GM18519 (cell line): ENCODE measurements at regions not wholly inside any gene's neighbourhood (a gene's known extent, or its start where the extent isn't known, plus 50 kb on each side); places are given as distances from the start of the nearest gene placed in this dataset.

Source experiments
- ATAC-seq: cut with Tn5 transposase; IDR thresholded peaks from one replicate; pipeline ENCODE4 v1.9.1; 2021; ENCODE audit warnings: mild to moderate bottlenecking, moderate library complexity; ENCODE audit not compliant: unreplicated experiment, low FRiP score

DNA sequence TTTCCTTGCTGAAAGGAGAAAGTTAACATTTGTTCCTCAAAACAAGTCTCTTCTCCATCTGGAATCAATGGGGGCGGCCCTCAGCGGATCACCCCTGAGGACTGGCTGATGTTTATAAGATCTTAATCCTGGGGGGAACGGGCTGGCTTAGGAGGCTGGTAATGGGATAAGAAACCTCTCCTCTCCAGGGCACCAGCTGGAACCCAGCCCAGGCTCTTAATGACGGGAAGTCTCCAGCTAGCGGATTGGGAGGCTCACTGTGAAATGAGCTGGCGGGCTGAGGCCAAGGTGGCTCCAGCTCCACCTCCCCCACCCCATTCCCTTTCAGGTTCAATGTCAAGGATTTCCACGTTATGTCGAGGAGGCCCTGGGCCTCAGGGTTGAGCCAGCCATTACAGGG, 1133.0 kb downstream of the VRK1 start:
- no peak for ATAC-seq

GRCh38 chr14:97931273-97931672, 1134.1 kb downstream of the VRK1 start:
- ATAC-seq: no peak

DNA sequence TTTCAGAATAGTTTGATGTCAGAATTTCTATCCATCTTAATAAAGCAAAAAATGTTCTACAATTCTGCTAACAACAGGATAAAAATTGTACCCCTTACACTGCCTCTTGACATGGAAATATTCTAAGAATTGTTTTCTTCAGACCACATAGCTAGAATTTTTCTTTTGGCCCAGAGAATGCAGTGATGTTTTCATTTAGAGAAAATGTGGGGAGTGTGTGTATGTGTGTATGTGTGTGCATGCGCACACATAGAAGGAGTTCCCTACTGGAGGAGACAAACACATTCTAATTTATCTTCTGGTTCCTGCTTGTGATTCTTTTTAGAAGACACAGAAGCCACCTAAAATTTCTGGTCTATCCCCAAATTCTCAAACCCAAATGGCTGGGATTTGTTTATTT, 1145.7 kb downstream of the VRK1 start:
- ATAC-seq: no peak

DNA sequence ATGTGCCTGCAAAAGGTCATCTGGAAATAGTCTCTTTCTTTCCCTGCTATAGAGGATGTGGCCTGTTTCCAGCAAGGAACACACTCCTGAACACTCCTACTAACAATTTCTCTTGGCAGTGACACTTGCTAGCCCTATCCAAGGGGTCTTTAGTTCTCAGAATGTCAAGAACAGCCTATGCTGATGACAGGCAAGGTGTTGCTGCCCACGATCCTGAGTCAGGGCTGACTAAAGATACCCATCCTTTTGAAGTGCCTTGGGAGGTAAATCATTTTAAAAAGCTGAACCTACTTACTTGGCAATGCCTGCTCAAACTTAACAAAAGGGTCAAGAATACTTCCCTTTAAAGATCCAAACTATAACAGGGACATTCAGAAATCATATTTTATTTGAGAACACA, 1146.4 kb downstream of the VRK1 start:
- ATAC-seq: no peak

DNA sequence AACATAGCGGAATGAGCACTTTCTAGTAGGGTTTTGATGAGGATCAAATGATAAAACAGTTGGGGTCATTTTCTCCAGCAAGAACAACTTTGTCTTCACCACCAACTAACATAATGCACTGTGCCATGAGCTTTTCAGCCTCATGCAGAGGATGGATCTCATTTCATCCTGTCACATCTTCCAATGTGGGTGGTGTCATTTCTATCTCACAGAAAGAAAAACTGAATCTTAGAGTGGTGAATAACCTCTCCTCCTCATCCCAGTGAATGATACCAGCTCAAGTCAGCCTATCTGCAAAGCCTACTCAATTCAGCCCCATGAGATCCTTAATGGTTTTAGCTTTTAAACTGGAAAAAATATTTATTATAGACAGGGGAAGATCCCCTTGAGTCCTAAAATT, 1147.2 kb downstream of the VRK1 start:
- ATAC-seq: no peak

- no peak for ATAC-seq
Observed at GRCh38 chr14:97945631-97946030, 1148.4 kb downstream of the VRK1 start.

- no peak for ATAC-seq
Observed at GRCh38 chr14:97946240-97946639, 1149.1 kb downstream of the VRK1 start.

- ATAC-seq: no peak
Observed at GRCh38 chr14:97946641-97947040, 1149.5 kb downstream of the VRK1 start.

DNA sequence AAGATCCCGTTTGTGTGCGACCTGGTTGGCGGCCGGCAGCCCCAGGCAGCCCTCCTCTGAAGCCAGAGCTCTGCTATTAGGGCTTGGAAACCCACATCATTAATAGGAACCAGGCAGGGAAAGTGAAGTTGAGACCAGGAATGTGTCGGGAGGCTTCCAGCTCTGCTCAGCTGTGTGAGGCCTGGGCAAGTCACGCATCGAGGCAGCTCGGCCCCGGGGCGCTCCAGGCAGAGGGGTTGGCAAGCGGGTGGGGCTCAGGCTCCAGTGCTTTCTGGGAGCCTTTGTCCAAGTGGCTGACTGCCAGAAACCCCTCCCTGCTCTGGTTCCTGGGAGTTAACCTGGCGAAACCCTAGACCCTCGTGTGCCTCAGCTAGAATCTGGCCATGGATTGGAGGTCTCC, 1151.7 kb downstream of the VRK1 start:
- ATAC-seq: no peak

GRCh38 chr14:97956581-97957340, 1159.6 kb downstream of the VRK1 start:
- ATAC-seq: no peak

DNA sequence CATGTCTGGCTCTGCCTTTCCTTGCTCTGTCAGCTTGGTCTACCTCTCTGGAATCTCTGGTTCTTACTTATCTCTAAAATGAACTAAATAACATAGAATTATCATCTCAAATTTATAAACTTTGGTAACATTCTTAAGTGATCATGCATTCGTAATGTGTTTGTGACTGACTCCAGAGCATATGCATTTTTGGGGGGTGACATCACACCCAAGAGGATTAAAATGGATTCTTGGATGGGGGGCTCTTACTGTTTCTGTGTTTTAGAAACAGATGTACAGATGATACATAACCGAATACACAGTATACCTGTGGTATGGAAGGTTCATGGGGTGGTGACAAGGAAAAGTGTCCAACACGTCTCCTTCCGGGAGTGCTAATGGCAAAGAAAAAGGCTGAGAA, 1162.1 kb downstream of the VRK1 start:
- no peak for ATAC-seq

- no peak for ATAC-seq
Observed at GRCh38 chr14:97960436-97960835, 1163.3 kb downstream of the VRK1 start.

DNA sequence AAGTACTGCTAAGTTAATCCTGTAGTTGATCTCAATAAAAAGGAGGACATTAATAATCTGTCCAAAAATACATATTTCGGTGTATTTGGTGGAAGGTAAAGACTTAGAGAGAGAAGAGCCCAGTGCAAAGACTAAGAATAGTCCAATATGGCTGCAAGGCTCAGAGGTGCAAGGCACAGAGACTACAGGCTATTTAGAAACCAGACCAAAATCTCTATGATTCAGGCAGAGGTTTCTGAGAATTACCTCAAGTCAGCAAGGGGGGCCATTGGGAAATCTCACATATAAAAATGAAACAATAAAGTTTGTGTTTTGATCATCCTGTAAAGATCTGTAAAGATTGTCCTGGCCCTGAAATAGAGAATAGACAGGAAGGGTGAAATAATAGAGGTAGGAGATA, 1173.0 kb downstream of the VRK1 start:
- no peak for ATAC-seq

DNA sequence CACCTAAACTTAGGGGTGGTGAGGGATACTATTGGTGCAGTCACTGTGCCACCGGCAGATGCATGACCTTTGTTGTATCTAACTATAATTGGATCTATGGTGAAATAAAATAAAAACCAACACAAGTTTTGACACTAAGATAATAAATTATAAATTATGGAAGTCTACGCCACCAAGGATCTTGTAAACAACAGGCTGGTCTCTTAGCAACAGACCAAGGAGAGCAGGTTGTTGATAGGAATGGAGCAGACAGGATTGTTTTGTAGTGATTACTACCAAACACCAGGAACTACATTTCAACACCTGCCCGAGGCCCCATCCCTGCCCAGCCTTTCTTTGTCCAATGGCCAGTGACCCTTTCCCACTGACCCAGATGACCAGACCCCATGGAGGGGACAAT, 1178.0 kb downstream of the VRK1 start:
- no peak for ATAC-seq

DNA sequence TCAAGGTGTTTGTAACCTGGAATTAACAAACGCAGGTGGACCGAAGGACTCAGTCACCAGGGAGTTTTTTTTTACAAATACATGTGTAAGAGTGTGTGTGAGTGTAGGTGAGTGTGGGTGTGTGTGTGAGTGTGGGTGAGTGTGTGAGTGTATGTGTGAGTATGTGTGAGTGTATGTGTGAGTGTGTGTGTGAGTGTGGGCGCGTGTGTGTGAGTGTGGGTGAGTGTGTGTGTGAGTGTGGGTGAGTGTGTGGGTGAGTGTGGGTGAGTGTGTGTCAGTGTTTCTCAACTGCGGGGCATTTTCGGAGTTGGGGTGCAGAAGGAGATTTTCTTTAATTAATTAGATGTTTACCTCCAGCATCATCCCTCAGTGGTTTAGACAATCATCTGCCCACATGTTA, 1178.8 kb downstream of the VRK1 start:
- no peak for ATAC-seq

- no peak for ATAC-seq
Observed at GRCh38 chr14:97976861-97977260, 1179.7 kb downstream of the VRK1 start.

- no peak for ATAC-seq
Observed at GRCh38 chr14:97977651-97978261, 1180.6 kb downstream of the VRK1 start.

- ATAC-seq: no peak
Observed at GRCh38 chr14:97978341-97978740, 1181.2 kb downstream of the VRK1 start.

DNA sequence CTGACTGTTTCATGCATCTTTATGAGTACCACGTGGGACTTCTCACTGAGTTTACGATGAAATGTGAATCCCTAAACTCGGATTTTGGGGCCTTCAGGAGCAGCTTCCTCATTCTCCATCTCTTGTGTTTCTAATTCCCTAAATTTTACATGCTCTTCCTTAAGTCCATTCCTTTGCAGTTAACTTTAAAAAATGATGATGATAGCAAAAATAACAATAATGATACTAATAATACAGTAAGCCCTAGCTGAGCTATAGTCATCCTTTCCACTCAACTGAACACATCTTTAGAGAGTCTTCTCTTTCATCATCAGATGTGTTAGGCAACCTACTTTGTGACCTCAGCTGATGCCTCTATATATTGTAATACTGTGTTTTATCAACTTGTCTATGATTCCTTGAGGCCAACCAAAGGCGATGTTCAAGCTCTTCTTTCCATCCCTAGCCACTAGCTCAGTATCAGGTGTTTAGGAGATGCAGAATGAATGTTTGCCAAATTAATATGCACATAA, 1196.4 kb downstream of the VRK1 start:
- ATAC-seq: no peak

- no peak for ATAC-seq
Observed at GRCh38 chr14:97994020-97994531, 1196.9 kb downstream of the VRK1 start.

DNA sequence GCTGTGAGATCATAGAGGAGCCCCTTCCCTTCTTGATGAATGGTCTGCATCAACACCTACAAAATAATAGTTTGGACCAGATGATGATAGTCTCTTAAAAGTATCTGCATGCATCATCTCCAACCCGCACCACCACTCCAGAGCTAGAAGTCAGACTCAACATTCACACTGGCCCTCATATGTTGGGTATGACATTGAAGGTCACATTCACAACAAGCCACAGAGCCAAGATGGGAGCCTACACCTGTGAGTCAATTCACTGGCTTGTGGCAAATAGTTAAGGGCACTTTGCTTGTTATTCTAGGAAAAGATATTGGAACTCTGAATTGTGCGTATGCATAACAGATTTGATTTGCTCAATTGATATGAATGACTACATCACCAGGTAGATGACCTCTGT, 1197.9 kb downstream of the VRK1 start:
- no peak for ATAC-seq

GRCh38 chr14:97995531-97995930, 1198.3 kb downstream of the VRK1 start:
- ATAC-seq: no peak
